ENCODE measurements at regions not wholly inside any gene's neighbourhood (a gene's known extent, or its start where the extent isn't known, plus 50 kb on each side); places are given as distances from the start of the nearest gene placed in this dataset.

DNA sequence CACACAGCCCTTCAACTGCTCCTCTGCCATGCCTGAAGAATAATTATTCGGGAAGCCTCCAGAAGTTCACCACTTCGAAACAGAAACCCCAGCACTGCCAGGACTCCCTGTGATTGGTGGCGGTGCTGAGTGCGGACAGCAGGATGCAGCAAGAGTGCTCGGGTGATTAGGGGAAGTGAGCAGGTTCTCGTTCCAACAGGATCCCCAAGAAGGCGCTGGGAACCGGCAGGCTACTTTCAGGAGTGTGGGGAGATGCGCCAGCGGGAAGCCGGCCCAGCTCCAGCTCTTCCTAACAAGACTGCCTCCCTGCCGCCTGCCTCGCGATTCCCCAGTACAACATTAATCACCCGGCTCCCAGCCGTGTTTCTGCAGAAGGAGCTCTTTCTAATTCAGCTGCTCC lies 630.2 kb downstream of the BRD1 start:
- DNase-seq, result peak; percentile 25

- DNase-seq, result no peak
These were observed 631.6 kb downstream of the BRD1 start for GRCh38 chr22:49196046-49196511.

DNA sequence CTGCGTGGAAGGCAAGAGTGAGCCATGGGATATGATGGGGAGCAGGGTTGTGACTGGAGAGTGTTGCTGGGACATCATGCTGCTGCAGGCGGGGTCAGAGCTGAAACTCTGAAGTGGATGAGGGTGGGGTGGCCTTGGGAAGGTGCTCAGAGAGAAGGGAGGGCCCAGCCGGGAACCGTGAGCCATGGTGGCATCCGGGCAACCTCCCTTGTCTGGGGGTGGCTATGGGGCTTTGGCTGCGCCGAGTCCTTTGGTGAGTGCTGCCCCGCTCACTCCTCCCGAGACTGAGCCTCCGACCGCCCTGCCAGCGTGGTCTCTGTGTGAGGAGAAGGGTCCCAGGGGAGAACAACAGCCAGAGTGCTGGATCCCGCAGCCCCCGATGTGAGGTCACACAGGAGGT lies 632.0 kb downstream of the BRD1 start:
- no peak for DNase-seq

- no peak for DNase-seq
These were observed 633.7 kb downstream of the BRD1 start for GRCh38 chr22:49193901-49194465.

DNA sequence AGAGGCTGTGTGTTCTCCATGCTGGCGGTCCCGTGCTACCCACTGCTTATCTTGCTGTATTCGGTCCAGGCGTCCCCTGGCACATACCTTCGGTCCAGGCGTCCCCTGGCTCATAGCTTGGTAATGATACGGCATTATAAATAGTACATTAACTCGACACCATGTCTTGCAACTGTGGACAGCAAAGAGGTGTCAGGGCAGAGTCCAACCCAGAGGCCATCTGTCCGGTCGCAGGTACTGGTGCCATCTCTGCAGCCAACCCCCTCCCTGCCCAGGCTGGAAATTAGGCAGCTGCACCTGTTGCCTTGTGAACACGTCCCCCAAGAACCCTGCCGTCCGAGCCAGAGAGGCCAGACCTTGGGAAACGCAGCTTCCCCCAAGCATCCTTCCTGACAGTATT lies 634.3 kb downstream of the BRD1 start:
- DNase-seq, result no peak

DNA sequence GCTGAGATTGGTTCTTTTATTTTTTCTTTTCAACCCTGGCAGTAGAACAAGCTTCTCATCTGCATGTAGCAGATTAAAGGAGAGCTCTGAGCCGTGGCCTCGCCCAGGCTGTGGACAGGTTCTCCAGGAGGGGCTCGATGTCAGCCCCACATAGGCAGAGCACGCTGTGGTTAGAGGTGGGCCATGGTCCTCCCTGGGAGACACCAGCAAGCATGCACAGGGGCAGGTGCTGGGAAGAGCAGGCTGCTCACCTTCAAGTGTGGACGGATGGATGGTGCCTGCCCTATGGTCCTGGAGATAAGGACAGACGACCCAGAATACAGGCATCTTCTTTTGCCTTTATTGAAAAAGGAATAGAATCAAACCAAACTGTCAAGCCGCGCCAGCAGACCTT lies 634.8 kb downstream of the BRD1 start:
- DNase-seq, result no peak

DNA sequence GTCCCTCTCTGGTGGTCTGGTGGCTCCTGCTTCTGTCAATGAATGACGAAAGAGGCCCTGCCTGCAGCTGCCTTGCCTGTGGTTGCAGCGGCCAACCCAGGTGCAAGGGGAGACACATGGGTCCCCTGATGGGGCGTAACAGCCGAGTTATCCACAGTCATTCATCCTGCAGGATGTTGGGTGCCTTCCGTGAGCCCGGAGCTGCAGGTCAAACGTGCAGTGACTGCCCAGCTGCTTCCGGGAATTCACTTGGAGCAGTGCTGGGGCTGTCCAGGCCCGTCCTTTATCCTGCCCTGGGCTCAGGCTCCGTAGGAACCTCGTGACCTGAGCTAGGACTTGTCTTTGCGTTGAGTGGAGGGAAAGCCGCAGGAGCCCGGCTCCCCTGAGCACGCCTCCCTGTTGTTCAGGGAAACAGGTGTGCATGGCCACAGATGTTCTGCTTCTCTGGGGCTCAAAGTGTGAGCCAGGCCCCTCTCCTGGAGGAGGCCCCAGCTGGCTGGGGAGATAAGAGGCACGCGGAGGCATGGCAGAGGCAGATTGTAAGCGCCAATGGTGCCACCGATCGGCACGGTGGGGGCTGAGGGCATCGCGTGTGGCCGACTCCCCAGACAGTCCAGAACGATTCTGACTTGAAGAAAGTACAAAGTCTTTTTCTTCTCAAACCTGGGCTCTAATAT lies 635.4 kb downstream of the BRD1 start:
- no peak for DNase-seq

- no peak for DNase-seq
These were observed 636.1 kb downstream of the BRD1 start for GRCh38 chr22:49191506-49191980.

- DNase-seq, result no peak
These were observed 636.7 kb downstream of the BRD1 start for GRCh38 chr22:49190816-49191505.

DNA sequence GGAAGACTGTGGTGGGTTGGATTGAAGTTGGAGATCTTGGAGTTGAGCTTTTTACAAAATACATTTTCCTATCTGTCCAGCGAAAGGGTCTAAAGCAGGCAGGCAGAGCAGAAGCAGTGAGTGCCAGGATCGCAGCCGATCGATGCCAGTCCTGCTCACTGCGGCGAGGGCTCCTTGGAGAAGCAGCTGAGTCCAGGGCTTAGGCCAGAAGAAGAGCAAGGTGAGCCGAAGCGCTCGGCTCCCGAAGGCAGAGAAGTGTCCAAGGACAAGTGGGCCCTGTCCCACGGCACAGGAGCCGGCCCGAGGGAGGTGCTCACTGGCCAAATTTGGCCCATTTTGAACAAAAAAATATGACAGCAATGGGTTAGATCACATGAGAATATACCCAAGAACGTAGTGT lies 637.8 kb downstream of the BRD1 start:
- DNase-seq, result no peak

GRCh38 chr22:49188591-49188990 lies 639.1 kb downstream of the BRD1 start:
- DNase-seq, result no peak

DNA sequence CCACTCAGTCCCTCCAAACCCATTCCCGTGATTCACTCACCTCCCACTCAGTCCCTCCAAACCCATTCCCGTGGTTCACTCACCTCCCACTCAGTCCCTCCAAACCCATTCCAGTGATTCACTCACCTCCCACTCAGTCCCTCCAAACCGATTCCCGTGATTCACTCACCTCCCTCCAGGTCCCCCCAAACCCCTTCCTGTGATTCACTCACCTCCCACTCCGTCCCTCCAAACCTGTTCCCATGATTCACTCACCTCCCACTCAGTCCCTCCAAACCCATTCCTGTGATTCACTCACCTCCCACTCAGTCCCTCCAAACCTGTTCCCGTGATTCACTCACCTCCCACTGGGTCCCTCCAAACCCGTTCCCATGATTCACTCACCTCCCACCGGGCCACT lies 639.6 kb downstream of the BRD1 start:
- DNase-seq, result no peak

DNA sequence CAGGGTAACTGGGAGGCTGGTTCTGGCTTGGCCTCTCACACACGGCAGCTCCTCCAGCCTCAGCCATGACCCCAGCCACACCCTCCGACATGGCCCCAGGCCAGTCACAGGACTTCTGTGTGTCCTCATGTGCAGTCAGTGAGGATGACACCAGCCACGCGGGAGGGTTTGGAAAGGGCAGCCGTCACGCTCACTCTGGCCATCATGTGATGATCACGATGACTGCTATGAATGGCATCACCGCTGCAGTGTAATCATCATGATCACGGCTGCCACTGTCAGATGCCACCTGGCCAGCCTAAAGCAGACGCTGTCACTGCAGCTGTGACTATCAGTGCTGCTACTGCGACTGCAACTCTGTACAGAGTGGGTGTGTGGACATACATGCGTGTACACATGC lies 640.9 kb downstream of the BRD1 start:
- no peak for DNase-seq

DNA sequence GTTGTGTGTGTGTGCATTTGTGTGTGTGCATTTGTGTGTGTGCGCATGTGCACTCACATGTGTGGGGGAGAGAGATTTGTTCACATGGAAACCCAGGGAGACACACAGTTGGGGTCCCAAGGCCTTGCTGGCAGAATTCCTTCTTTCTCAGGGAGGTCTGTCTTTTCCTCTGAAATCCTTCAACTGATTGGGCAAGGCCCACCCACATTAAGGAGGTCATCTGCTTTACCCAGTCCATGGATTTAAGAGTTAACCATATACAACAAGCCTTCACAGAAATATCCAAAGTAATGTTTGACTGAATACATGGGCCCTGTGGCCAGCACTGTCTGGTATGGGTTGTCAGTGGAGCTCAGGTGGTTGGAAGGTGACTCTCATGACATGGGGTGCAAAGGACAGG lies 641.4 kb downstream of the BRD1 start:
- no peak for DNase-seq

- no peak for DNase-seq
These were observed 642.2 kb downstream of the BRD1 start for GRCh38 chr22:49185312-49185969.

GRCh38 chr22:49184736-49185135 lies 642.9 kb downstream of the BRD1 start:
- DNase-seq, result no peak

DNA sequence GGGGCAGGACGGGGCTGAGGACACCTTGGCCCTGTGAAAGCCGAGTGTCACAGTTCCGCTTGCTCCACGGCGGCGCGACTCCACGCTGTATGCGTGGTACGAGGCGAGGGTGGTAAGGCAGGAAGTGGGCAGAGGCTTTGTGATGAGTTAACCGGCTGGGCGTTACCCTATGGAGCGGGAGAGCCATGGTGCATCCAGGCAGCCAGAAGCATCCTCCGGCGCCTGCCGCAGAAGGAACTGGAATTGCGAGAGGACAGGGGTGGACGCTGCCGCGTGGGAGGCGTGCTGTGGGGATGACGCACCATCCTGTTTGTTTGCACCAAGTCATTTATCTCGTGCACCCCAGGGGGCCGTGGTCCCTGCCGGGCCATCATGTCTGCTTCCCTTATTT lies 643.9 kb downstream of the BRD1 start:
- DNase-seq, result no peak

DNA sequence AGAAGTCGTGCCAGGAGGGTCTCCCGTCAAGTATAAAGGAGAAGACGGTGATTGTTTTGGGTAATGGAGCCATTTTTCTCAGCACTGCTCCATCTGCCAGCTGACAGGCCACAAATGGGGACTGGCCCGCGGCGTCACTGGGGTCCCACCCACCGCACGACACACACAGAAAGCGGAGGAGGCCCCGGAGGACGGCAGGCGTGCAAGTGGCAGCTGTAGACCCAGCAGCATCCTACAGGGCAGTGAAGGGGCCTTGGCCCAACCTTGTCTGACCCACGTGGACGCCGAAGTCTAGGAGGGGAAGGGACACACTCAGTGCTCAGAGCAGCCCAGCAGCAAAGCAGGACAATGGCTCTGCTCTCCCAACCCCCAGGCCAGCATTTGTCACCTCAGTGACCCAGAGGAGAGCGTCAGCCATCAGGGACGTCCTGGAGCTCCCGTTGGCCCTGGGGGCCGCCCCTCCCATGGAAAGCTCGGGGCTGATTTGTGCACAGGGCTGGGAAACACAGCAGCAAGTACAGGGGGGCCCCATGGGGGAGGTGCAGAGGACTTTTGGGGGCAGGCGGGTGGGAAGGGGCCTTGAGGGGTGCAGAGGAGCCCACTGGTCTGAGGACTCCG lies 644.4 kb downstream of the BRD1 start:
- DNase-seq, result no peak

DNA sequence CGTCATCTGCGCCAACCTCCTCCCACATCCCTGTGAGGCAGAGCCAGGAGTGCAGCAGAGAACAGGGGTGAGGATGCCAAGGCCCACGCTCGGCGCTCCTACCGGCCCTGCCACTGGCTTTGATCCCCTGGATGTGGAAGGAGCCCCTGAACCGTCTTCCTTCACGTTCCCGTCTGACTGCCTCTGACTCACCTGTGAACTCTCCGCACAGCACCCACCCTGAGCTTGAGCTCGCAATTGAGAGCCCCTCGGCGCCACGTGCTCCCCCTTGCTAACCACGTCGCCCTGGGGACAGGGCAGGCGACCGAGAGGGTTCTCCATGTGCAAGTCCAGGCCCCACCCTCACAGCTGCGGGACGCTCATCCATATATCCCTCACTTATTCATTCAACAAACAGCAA lies 645.3 kb downstream of the BRD1 start:
- DNase-seq, result no peak

- no peak for DNase-seq
These were observed 645.7 kb downstream of the BRD1 start for GRCh38 chr22:49181942-49182341.

- DNase-seq, result no peak
These were observed 646.2 kb downstream of the BRD1 start for GRCh38 chr22:49181431-49181830.

DNA sequence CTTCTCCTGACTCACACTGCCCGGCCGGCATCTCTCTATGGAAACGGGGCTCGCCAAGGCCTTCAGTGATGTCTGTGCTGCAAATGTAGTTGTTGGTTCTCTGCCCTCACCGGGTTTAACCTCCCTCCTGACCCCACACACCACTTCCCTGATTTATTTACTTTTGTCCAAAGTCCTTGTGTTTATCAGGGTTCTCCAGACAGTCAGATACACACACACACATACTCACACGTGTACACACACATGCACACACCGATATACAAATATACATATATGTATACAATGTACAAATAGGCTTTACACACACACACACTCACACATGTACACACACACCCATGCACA lies 647.0 kb downstream of the BRD1 start:
- DNase-seq, result no peak

DNA sequence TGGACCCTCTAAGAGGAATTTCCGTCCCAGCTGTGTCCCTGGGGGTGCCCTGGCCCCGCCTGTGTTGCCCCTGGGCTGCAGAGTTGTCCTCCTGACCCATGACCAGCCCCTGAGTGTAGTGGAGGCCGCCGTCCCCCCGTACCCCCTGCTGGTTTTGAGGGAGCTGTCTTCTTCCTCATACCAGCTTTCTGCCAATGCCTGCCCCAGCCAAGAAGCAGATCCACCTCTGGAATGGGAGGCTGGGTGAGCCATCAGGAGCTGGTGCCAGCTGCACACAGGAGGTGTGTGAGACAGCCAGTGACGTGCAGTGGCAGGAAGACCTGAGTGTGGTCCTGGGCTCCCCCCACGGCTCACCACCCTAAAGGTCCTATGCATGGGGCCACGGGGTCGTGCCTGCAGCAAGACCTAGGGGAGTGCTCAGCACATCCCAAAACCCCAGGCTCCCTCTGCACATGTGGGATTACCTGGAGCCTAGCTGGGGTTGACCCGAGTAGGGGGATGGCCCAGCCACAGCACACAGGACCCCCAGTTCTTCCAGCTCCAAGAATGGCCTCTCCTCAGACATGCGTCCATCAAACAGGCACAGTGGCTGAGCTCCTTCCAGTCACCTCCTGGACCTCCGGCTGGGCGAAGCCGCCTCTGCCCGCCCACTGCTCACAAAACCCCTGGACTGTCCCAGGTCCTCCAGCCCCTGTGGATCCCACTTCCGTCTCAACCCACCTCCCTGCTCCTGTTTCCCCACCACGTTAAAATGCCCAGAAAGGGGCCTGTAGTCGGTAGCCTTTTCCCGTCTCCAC lies 647.6 kb downstream of the BRD1 start:
- no peak for DNase-seq

Data from NCI-H1105 (cell line).